ENCODE measurements at regions not wholly inside any gene's neighbourhood (a gene's known extent, or its start where the extent isn't known, plus 50 kb on each side); places are given as distances from the start of the nearest gene placed in this dataset.

- TF ChIP-seq YY1 (IDR thresholded peaks at IDR 0.05; ENCODE audit: low read depth) = no peak
- TF ChIP-seq FOXM1 (IDR thresholded peaks at IDR 0.05; ENCODE audit: low read depth) = no peak
- no peak for TF ChIP-seq CTCF (IDR thresholded peaks at IDR 0.05)
Measured at GRCh38 chr9:89939181-89939580, 334.4 kb downstream of the GADD45G start.

Measured in SK-N-SH (cell line).